ENCODE measurements at regions not wholly inside any gene's neighbourhood (a gene's known extent, or its start where the extent isn't known, plus 50 kb on each side); places are given as distances from the start of the nearest gene placed in this dataset.
"Not testable (repeated sequence)": the region's sequence is repeated elsewhere in the genome, so short reads cannot be mapped to it uniquely, and the experiment has no call there.

- no peaks in the 10 kb centered on the region for H3K36me3 ChIP-seq (ENCODE audit: insufficient read depth, low read length)
- H3K4me2 ChIP-seq (ENCODE audit: low read length), result no peak overlapping the region
- H3K9ac ChIP-seq (ENCODE audit: low read length), result no peak overlapping the region
- no peak overlapping the region for H2AFZ ChIP-seq (ENCODE audit: low read length)
- H3K4me3 ChIP-seq (ENCODE audit: low read depth, low read length, poor library complexity, severe bottlenecking), result no peak overlapping the region
- no peaks in the 10 kb centered on the region; the same call in 1 of the 2 replicates for H3K27me3 ChIP-seq (ENCODE audit: insufficient read depth, low read length)
- no peaks in the 10 kb centered on the region for H3K9me3 ChIP-seq (ENCODE audit: low read length)
- H3F3A ChIP-seq (ENCODE audit: insufficient read depth, low read length), result no peaks in the 10 kb centered on the region
- no peak for TF ChIP-seq EZH2 (IDR thresholded peaks at IDR 0.05; ENCODE audit: borderline replicate concordance, low read length)
- TF ChIP-seq, protein P1, sequence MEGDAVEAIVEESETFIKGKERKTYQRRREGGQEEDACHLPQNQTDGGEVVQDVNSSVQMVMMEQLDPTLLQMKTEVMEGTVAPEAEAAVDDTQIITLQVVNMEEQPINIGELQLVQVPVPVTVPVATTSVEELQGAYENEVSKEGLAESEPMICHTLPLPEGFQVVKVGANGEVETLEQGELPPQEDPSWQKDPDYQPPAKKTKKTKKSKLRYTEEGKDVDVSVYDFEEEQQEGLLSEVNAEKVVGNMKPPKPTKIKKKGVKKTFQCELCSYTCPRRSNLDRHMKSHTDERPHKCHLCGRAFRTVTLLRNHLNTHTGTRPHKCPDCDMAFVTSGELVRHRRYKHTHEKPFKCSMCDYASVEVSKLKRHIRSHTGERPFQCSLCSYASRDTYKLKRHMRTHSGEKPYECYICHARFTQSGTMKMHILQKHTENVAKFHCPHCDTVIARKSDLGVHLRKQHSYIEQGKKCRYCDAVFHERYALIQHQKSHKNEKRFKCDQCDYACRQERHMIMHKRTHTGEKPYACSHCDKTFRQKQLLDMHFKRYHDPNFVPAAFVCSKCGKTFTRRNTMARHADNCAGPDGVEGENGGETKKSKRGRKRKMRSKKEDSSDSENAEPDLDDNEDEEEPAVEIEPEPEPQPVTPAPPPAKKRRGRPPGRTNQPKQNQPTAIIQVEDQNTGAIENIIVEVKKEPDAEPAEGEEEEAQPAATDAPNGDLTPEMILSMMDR (IDR thresholded peaks at IDR 0.05; ENCODE audit: low read length), result no peak
- H3K27ac ChIP-seq (ENCODE audit: low read depth, low read length, poor library complexity, severe bottlenecking), result no peak overlapping the region
- H3K79me2 ChIP-seq (ENCODE audit: insufficient read depth, low read length), result no peaks in the 10 kb centered on the region
- no peaks in the 10 kb centered on the region for H3K4me1 ChIP-seq (ENCODE audit: insufficient read depth, low read length, severe bottlenecking)
- no peaks in the 10 kb centered on the region for H3K9me2 ChIP-seq (ENCODE audit: low read depth, low read length)
- no peaks in the 10 kb centered on the region for H4K20me1 ChIP-seq (ENCODE audit: insufficient read depth, low read length)
These were observed 89.6 kb upstream of the BASP1 start for GRCh38 chr5:17127743-17128231.

DNA sequence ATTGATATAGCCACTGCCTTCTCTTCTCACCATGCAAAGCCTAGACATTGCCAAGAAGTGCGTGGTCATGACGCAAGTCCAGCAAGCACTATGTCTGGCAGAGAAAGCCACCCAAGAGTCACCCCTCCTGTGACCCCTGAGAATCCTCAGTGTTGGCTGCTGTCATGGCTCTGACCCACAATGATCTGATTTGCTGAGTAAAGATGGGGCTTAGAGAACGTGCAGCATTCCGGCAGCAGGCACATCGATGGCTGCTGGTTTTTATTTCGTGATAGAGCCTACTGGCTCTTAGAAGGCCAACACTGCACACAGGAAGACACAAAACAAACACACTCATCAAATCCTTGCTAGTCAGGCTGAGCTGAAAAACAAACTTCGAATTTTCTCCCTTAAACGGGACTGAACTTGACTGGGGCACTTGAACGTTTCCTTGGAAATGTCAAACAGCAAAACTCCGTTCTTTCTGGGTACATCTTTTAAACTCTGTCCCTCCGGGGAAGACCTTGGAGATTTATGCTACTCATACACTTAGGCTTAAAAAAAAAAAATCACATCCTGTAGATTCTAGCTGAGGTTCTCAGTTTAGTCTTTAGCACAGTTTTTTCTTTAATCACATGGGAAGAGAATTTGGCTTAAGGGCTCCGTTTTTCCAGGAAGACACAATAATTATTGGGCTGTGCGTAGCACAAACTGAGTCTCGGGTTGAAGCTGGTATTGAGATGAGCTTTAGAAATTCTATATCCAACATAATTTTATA is 88.2 kb upstream of the BASP1 start:
- Histone ChIP-seq H3F3A (ENCODE audit: insufficient read depth, low read length) (no peaks in the 10 kb centered on the region), H3K27ac (ENCODE audit: low read depth, low read length, poor library complexity, severe bottlenecking) (no peak overlapping the region), H3K9ac (ENCODE audit: low read length) (no peak overlapping the region)

DNA sequence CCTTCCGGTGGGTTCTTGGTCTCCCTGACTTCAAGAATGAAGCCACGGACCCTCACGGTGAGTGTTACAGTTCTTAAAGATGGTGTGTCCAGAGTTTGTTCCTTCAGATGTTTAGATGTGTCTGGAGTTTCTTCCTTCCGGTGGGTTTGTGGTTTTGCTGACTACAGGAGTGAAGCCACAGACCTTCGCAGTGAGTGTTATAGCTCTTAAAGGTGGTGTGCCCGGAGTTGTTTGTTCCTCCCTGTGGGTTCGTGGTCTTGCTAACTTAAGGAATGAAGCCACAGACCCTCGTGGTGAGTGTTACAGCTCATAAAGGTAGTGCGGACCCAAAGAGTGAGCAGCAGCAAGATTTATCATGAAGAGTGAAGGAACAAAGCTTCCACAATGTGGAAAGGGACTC is 87.1 kb upstream of the BASP1 start:
- H3K4me3 ChIP-seq (ENCODE audit: low read depth, low read length, poor library complexity, severe bottlenecking); H3K4me2 ChIP-seq (ENCODE audit: low read length); H3K9me2 ChIP-seq (ENCODE audit: low read depth, low read length); H3K9me3 ChIP-seq (ENCODE audit: low read length); H3K4me1 ChIP-seq (ENCODE audit: insufficient read depth, low read length, severe bottlenecking); H3K36me3 ChIP-seq (ENCODE audit: insufficient read depth, low read length); H3K79me2 ChIP-seq (ENCODE audit: insufficient read depth, low read length); H2AFZ ChIP-seq (ENCODE audit: low read length); H3K9ac ChIP-seq (ENCODE audit: low read length); H4K20me1 ChIP-seq (ENCODE audit: insufficient read depth, low read length); H3F3A ChIP-seq (ENCODE audit: insufficient read depth, low read length); H3K27me3 ChIP-seq (ENCODE audit: insufficient read depth, low read length); H3K27ac ChIP-seq (ENCODE audit: low read depth, low read length, poor library complexity, severe bottlenecking): not testable (repeated sequence)

More for the DNA sequence above, 88.2 kb upstream of the BASP1 start:
- no peaks in the 10 kb centered on the region for H3K36me3 ChIP-seq (ENCODE audit: insufficient read depth, low read length)
- H3K4me2 ChIP-seq (ENCODE audit: low read length), result no peak overlapping the region
- H2AFZ ChIP-seq (ENCODE audit: low read length), result no peak overlapping the region
- no peaks in the 10 kb centered on the region for H3K79me2 ChIP-seq (ENCODE audit: insufficient read depth, low read length)
- no peaks in the 10 kb centered on the region for H3K9me3 ChIP-seq (ENCODE audit: low read length)
- no peaks in the 10 kb centered on the region; the same call in 1 of the 2 replicates for H3K27me3 ChIP-seq (ENCODE audit: insufficient read depth, low read length)
- no peaks in the 10 kb centered on the region for H3K9me2 ChIP-seq (ENCODE audit: low read depth, low read length)
- no peak overlapping the region for H3K4me3 ChIP-seq (ENCODE audit: low read depth, low read length, poor library complexity, severe bottlenecking)
- no peak for TF ChIP-seq EZH2 (IDR thresholded peaks at IDR 0.05; ENCODE audit: borderline replicate concordance, low read length)
- TF ChIP-seq, protein P1 (IDR thresholded peaks at IDR 0.05; ENCODE audit: low read length), result no peak
- H4K20me1 ChIP-seq (ENCODE audit: insufficient read depth, low read length), result no peaks in the 10 kb centered on the region
- no peaks in the 10 kb centered on the region for H3K4me1 ChIP-seq (ENCODE audit: insufficient read depth, low read length, severe bottlenecking)
